ENCODE measurements at regions not wholly inside any gene's neighbourhood (a gene's known extent, or its start where the extent isn't known, plus 50 kb on each side); places are given as distances from the start of the nearest gene placed in this dataset.

DNA sequence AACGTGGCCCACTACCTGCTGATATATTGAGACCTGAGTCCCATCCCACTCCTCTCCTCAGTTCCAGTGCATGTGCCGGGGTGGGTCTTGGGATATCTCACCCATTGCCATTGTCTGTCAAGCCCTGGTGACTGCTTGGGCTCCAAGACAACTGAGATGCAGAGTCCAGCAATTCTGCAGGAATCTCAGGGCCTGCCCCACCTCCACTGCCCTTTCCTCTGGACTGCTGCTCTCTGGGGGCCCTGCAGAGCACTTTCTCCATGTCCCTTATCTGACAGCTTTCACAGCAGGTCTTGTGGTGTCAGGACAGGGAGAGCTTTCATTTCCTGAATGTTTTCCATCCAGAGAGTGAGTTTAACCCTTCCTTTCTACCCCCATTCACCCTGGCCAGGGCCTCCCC, 152.9 kb downstream of the ARL4C start:
- Histone ChIP-seq H3K9ac (ENCODE audit: control insufficient read depth, extremely low read depth, insufficient read depth, low read length) (no peak overlapping the region), H3K9me1 (ENCODE audit: control insufficient read depth, extremely low read depth, insufficient read depth, low read length) (no peaks in the 10 kb centered on the region), H3K27me3 (ENCODE audit: control insufficient read depth, extremely low read depth, insufficient read depth, low read length) (no peaks in the 10 kb centered on the region), H3K79me2 (ENCODE audit: control insufficient read depth, insufficient read depth, low read length) (no peaks in the 10 kb centered on the region), H3K4me2 (ENCODE audit: control insufficient read depth, extremely low read depth, insufficient read depth, low read depth, low read length) (no peak overlapping the region), H4K20me1 (ENCODE audit: control insufficient read depth, extremely low read depth, insufficient read depth, low read length) (no peaks in the 10 kb centered on the region), H3K36me3 (ENCODE audit: control insufficient read depth in 2 of 2, extremely low read depth in 1 of 2, insufficient read depth in 2 of 2, low read length in 2 of 2) (no peaks in the 10 kb centered on the region), H3K27ac (ENCODE audit: control insufficient read depth, insufficient read depth, low read length) (no peak overlapping the region), H3K4me1 (ENCODE audit: control insufficient read depth, extremely low read depth, insufficient read depth, low read length) (no peaks in the 10 kb centered on the region), H3K9me3 (ENCODE audit: control insufficient read depth, low read depth, low read length) (no peaks in the 10 kb centered on the region), H3K4me3 (ENCODE audit: control insufficient read depth in 2 of 3, extremely low read depth in 1 of 3, insufficient read depth in 2 of 3, low read depth in 1 of 3, low read length in 3 of 3) (no peak overlapping the region), H2AFZ (ENCODE audit: control insufficient read depth, low read length) (no peak overlapping the region)
- no peak for TF ChIP-seq CTCF (optimal IDR thresholded peaks at IDR 0.05 in 1 of 3, IDR thresholded peaks at IDR 0.05 in 1 of 3, conservative IDR thresholded peaks at IDR 0.05 in 1 of 3; ENCODE audit: extremely low read depth in 1 of 3, insufficient read depth in 2 of 3, low read length in 3 of 3)
- no peak for TF ChIP-seq EZH2 (IDR thresholded peaks at IDR 0.05; ENCODE audit: low read length)
- no peak for DNase-seq (ENCODE audit: low read depth, low spot score)
- dilution Hi-C loops (cut with MboI; ENCODE audit: extremely low pct_ligation_motif_present, low sequenced_read_pairs) = no loop called here
- FAIRE-seq = no peak

- no peaks in the 10 kb centered on the region for H3K36me3 ChIP-seq (ENCODE audit: control insufficient read depth in 2 of 2, extremely low read depth in 1 of 2, insufficient read depth in 2 of 2, low read length in 2 of 2)
- TF ChIP-seq CTCF (optimal IDR thresholded peaks at IDR 0.05 in 1 of 3, IDR thresholded peaks at IDR 0.05 in 1 of 3, conservative IDR thresholded peaks at IDR 0.05 in 1 of 3; ENCODE audit: extremely low read depth in 1 of 3, insufficient read depth in 2 of 3, low read length in 3 of 3) (no peak), EZH2 (IDR thresholded peaks at IDR 0.05; ENCODE audit: low read length) (no peak)
- dilution Hi-C loops (cut with MboI; ENCODE audit: extremely low pct_ligation_motif_present, low sequenced_read_pairs) = no loop called here
- no peak overlapping the region for H3K27ac ChIP-seq (ENCODE audit: control insufficient read depth, insufficient read depth, low read length)
- no peak overlapping the region for H3K4me3 ChIP-seq (ENCODE audit: control insufficient read depth in 2 of 3, extremely low read depth in 1 of 3, insufficient read depth in 2 of 3, low read depth in 1 of 3, low read length in 3 of 3)
- no peaks in the 10 kb centered on the region for H3K9me3 ChIP-seq (ENCODE audit: control insufficient read depth, low read depth, low read length)
- H2AFZ ChIP-seq (ENCODE audit: control insufficient read depth, low read length) = no peak overlapping the region
- no peaks in the 10 kb centered on the region for H3K9me1 ChIP-seq (ENCODE audit: control insufficient read depth, extremely low read depth, insufficient read depth, low read length)
- H3K9ac ChIP-seq (ENCODE audit: control insufficient read depth, extremely low read depth, insufficient read depth, low read length) = no peak overlapping the region
- H3K27me3 ChIP-seq (ENCODE audit: control insufficient read depth, extremely low read depth, insufficient read depth, low read length) = no peaks in the 10 kb centered on the region
- DNase-seq (ENCODE audit: low read depth, low spot score) = no peak
- no peaks in the 10 kb centered on the region for H3K79me2 ChIP-seq (ENCODE audit: control insufficient read depth, insufficient read depth, low read length)
- no peaks in the 10 kb centered on the region for H4K20me1 ChIP-seq (ENCODE audit: control insufficient read depth, extremely low read depth, insufficient read depth, low read length)
- H3K4me2 ChIP-seq (ENCODE audit: control insufficient read depth, extremely low read depth, insufficient read depth, low read depth, low read length) = no peak overlapping the region
- no peak for FAIRE-seq
- H3K4me1 ChIP-seq (ENCODE audit: control insufficient read depth, extremely low read depth, insufficient read depth, low read length) = no peaks in the 10 kb centered on the region
Observed at GRCh38 chr2:234343372-234343771, 153.5 kb downstream of the ARL4C start.

All from keratinocyte (primary cell).